ENCODE measurements at regions not wholly inside any gene's neighbourhood (a gene's known extent, or its start where the extent isn't known, plus 50 kb on each side); places are given as distances from the start of the nearest gene placed in this dataset.

GRCh38 chr20:55782224-55782911, 223.0 kb downstream of the CBLN4 start:
- no peak for DNase-seq

GRCh38 chr20:55778796-55779195, 226.5 kb downstream of the CBLN4 start:
- DNase-seq, result no peak

GRCh38 chr20:55777641-55778040, 227.7 kb downstream of the CBLN4 start:
- DNase-seq, result no peak

DNA sequence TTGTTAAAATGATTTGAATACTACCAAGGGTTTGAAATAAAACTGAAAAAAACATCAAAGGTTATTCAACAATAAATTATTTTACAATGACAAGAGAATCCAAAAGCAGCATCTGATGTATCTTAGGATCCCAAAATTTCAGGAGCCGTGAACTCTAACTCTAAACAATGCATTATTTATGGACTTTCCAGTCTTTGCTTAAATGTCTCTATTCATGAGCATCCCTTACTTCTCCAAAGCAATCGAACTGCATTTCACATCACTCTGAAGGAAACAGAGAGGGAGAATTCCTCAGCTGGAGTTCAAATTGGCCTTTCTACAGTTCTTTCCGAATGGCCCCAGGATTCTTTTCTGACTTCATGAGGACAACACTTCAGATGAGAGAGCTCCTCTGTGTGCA, 229.1 kb downstream of the CBLN4 start:
- no peak for DNase-seq

DNA sequence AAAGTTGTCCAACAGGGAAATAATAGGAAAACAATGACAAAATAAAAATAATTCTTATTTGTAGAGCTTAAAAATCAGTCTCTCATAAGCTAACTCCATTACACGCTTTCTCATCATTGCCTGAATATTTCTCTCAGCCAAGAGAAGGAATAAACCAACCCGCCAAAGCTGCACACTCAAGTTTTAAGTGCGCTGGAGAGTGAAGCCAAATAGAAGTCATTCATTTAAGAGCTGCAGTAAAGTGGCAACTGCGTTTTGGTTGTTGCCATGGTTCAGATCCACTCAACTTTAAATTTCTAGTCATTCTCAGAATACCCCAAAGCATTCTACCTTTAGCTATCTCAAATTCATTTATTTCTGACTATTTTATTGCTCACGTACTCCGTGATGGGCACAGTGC, 230.7 kb downstream of the CBLN4 start:
- DNase-seq, result no peak

- DNase-seq, result no peak
Measured at GRCh38 chr20:55761797-55762196, 243.5 kb downstream of the CBLN4 start.

- no peak for DNase-seq
Measured at GRCh38 chr20:55761100-55761499, 244.2 kb downstream of the CBLN4 start.

DNA sequence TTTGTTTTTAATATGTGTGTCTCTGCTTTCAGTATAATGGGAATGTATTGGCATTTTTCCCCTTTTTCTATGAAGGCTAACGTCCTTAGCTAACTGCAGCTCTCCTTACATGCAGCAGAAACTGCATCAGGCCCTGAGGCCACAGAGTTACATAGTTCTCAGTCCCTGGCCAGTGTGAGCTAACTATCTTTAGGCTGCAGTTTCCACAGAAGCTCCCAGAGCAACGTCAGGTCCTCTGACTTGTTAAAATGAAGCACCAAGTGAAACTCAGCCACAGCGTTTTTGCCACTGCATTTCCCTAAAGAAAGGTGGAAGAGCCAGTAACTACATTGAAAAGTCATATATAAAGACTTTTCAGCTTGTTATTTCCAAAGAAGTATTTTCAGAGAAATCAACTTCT, 244.7 kb downstream of the CBLN4 start:
- no peak for DNase-seq

- DNase-seq, result no peak
Measured at GRCh38 chr20:55755861-55756260, 249.5 kb downstream of the CBLN4 start.

DNA sequence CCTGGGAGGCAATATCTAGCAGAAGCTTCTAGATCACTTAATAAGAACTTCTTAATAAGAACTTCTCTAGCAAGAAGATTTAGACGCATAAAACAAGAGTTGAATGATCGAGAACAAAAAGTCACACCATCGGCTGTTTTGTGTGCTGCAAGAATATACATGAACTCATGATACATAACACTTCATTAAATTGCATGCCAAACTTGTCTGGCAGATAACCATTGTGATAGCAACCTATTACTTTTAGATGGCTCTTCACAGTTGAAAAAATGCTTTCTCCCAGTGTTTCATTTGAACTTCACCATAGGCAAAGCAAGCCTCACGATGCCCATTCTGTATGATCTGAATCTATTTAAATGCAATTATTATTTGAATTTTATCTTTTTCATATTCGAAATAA, 249.9 kb downstream of the CBLN4 start:
- no peak for DNase-seq

GRCh38 chr20:55746723-55747122, 258.6 kb downstream of the CBLN4 start:
- no peak for DNase-seq

DNA sequence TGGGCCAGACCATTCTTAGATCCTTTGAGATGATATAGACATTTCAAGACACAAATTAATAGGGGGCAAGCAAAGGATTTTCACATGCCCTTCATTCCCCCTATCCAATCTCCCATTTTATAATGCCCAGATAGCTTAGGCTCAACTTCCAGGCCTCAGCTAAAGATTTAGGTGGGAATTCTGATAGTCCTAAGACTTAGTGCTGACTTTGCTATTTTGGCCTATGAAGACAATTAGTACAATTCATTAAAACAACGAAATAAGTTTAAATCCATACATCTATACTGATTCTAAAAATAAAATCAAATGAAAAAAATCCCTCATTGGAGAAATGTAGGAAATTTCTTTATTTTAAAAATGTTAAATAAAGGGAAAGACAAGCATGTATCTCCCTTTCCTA, 259.5 kb downstream of the CBLN4 start:
- DNase-seq, result no peak

DNA sequence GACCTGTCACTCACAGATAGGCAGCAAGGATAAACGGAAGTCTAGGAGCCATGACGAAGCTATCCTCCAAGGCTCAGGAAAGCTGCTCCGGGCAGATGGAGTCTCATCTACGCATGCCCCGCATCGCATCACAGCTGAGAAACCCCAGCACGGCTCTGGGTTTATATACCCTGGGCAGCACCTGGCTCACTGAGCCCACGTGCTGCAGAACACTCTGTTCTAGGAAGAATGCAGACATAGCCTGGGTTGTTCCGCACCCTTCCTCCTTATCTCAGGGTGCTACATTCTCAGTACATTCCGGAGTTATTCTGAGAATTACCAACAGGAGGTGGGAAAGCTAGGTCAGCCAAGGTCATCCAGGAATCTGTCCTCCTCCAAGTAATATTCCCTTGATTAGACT, 260.4 kb downstream of the CBLN4 start:
- no peak for DNase-seq

DNA sequence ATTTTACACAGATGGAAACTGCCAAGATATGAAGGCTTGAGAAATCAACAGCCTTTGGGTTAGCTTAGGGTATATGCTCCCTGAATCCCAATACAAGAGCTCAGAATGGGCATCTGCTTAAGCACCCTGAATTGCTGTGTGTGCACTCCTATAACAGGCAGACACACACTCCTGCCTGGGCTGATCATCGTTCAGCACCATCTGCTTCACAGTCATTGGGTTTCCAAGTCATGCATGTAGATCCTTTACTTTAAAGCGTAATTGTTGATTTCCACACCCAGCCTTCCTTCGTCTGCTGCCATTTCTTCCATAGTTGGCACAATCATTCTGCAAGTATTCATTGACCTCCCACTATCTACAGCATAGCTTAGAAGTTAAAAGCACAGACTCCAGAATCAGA, 263.5 kb downstream of the CBLN4 start:
- DNase-seq, result no peak

DNA sequence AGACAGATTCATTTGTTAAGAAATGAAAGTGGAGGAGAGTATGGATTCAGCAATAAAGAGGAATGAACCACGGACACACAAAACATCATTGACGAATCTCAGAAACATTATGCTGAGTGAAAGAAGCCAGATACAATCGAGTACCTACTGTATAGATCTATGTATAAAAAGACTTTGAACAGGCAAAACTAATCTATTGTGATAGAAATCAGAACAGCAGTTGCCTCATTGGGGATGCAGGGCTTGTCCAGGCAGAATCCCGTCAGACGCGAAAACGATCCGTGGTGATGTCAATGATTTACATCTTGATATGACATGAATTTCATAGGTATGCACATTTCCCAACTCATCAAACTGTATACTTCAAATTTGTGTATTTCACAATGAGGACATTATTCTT, 265.2 kb downstream of the CBLN4 start:
- no peak for DNase-seq

- no peak for DNase-seq
Measured at GRCh38 chr20:55730321-55730720, 275.0 kb downstream of the CBLN4 start.

GRCh38 chr20:55714736-55715135, 290.6 kb downstream of the CBLN4 start:
- no peak for DNase-seq

- no peak for DNase-seq
Measured at GRCh38 chr20:55714082-55714481, 291.2 kb downstream of the CBLN4 start.

GRCh38 chr20:55704458-55704857, 300.9 kb downstream of the CBLN4 start:
- no peak for DNase-seq

DNA sequence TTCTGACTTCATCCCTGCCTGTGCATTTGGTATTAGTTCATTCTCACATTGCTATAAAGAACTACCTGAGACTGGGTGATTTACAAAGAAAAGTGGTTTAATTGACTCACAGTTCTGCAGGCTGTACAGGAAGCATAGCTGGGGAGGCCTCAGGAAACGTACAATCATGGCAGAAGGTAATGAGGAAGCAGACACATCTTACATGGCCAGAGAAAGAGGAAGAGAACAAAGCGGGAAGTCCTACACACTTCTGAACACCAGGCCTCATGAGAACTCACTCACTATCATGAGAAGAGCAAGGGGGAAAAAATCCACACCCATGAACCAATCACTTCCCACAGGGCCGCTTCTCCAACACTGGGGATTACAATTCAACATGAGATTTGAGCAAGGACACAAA, 303.9 kb downstream of the CBLN4 start:
- no peak for DNase-seq

DNA sequence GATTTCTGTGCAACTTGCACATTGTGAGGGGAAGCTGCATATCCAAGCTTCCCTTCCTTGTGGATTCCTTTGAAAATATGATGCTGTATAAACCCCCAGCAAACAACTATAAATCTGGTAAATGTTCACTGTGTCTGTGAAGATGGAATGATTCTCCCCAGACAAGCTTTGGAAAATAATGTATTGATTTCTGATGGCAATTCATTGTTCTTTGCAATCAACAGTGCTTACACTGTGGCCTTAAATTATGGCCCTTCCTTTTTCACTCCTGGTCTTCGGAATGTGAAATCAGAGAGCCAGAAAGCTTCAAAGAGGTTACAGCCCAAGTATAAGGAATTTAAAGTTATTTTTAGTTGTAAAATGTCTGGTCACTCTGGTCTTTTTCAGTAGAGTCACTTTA, 308.8 kb downstream of the CBLN4 start:
- no peak for DNase-seq

GRCh38 chr20:55693641-55694040, 311.7 kb downstream of the CBLN4 start:
- no peak for DNase-seq

DNA sequence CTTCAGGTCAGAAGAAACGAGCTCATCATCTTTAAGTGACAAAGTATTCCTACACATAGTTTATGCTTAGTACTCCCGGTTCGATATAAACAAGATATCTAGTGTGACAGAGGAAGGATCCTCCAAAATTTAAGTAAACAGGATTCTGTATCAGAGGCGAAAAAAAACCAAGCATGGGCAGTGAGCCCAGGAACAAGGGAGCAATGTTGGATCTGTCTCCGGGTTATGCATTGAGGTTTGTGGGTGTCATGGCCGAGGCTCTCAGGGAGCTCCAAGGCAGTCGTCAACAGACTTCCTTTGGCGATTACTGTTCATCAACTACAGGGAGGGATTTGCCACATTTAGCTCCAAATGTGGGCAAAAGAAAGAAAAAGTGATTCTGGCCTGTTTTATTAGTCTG, 319.5 kb downstream of the CBLN4 start:
- no peak for DNase-seq

DNA sequence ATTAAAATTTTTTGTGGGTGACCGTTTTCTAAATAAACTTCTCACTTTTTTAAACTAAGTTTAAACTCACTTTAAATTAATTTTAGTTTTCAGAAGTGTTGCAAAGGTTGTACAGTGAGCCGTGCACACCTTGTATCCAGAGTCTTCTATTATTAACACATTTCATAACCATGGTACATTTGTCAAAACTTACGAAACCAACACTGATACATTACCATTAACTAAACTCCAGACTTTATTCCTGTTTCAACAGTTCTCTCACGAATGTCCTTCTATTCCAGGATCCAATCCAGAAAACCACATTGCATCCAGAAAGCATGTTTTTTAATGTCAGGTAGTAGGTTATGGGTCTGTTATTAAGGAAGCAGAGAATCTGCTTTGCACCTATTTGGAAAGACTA, 319.9 kb downstream of the CBLN4 start:
- no peak for DNase-seq

- DNase-seq, result no peak
Measured at GRCh38 chr20:55684578-55684977, 320.7 kb downstream of the CBLN4 start.
